ENCODE measurements at regions not wholly inside any gene's neighbourhood (a gene's known extent, or its start where the extent isn't known, plus 50 kb on each side); places are given as distances from the start of the nearest gene placed in this dataset.

DNA sequence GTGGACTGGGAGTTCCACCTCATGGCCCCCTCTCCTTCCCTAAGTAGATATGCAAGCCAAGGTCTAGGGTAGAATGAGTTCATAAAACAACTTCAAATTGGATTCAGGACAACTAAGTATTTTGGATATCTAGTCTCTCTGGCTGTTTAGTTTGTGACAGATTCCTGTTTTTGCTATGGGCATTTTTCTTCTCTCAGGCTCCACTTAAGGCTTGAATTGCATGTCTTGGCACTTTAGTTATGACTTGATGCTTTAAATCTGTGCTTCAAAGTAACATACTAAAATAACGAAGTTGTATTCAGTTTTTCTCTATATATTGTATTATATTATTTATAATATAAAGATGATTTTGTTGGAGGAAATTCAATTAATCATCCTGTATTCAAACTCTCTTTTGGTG lies 873.4 kb upstream of the MBL2 start:
- TF ChIP-seq, protein P1, sequence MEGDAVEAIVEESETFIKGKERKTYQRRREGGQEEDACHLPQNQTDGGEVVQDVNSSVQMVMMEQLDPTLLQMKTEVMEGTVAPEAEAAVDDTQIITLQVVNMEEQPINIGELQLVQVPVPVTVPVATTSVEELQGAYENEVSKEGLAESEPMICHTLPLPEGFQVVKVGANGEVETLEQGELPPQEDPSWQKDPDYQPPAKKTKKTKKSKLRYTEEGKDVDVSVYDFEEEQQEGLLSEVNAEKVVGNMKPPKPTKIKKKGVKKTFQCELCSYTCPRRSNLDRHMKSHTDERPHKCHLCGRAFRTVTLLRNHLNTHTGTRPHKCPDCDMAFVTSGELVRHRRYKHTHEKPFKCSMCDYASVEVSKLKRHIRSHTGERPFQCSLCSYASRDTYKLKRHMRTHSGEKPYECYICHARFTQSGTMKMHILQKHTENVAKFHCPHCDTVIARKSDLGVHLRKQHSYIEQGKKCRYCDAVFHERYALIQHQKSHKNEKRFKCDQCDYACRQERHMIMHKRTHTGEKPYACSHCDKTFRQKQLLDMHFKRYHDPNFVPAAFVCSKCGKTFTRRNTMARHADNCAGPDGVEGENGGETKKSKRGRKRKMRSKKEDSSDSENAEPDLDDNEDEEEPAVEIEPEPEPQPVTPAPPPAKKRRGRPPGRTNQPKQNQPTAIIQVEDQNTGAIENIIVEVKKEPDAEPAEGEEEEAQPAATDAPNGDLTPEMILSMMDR (IDR thresholded peaks at IDR 0.05), result no peak
- no peak for TF ChIP-seq EZH2phosphoT487 (IDR thresholded peaks at IDR 0.05)
